ENCODE measurements at regions not wholly inside any gene's neighbourhood (a gene's known extent, or its start where the extent isn't known, plus 50 kb on each side); places are given as distances from the start of the nearest gene placed in this dataset.

GRCh38 chr15:27685644-27686043, 413.5 kb downstream of the OCA2 start:
- ATAC-seq (no peak), DNase-seq (ENCODE audit: low spot score) (no peak), FAIRE-seq (no peak)
- BruUV-seq (replicated peaks), result no TSS peak
- 6% methylated on average over 6 of the region's 6 CpGs for WGBS (ENCODE audit: low lambda C conversion rate)
- Histone ChIP-seq H3K27me3 (ENCODE audit: control insufficient read depth in 1 of 2, insufficient read depth in 2 of 2, low read length in 2 of 2) (no peaks in the 10 kb centered on the region; a peak in 2 of 5 replicates), H2AFZ (ENCODE audit: low read length) (no peak overlapping the region), H3K9me3 (ENCODE audit: low read length) (no peaks in the 10 kb centered on the region), H3K79me2 (ENCODE audit: insufficient read depth, low read length) (no peaks in the 10 kb centered on the region), H3K9ac (ENCODE audit: insufficient read depth, low read depth, low read length) (no peak overlapping the region), H3K4me2 (ENCODE audit: low read depth, low read length) (no peak overlapping the region), H4K20me1 (ENCODE audit: insufficient read depth, low read length) (no peaks in the 10 kb centered on the region), H3K36me3 (replicated peaks in 1 of 2; ENCODE audit: control insufficient read depth in 1 of 2, insufficient read depth in 2 of 2, low read length in 2 of 2) (no peaks in the 10 kb centered on the region), H3K4me1 (ENCODE audit: insufficient read depth, low read length) (no peaks in the 10 kb centered on the region), H3K27ac (ENCODE audit: extremely low read length, insufficient read depth, low read length) (no peak overlapping the region), H3K4me3 (replicated peaks in 1 of 3; ENCODE audit: insufficient read depth in 1 of 3, low read depth in 2 of 3, low read length in 3 of 3) (no peak overlapping the region)
- intact Hi-C loops (cut with micrococcal nuclease; ENCODE audit: unreplicated experiment) (no loop called here), in situ Hi-C loops (cut with HindIII; ENCODE audit: extremely low pct_ligation_motif_present, low pct_unique_long_range_greater_than_20kb) (no loop called here)
- TF ChIP-seq ZNF121 (CRISPR knock-in tag; IDR thresholded peaks at IDR 0.05), result no peak
- TF ChIP-seq SCMH1 (CRISPR knock-in tag; IDR thresholded peaks at IDR 0.05; ENCODE audit: borderline replicate concordance), result no peak
- TF ChIP-seq CBX2 (IDR thresholded peaks at IDR 0.05; ENCODE audit: low read depth, low read length), result no peak
- no peak for TF ChIP-seq CBX2 (CRISPR knock-in tag; IDR thresholded peaks at IDR 0.05; ENCODE audit: low read depth)
- TF ChIP-seq TP53 (CRISPR knock-in tag; conservative IDR thresholded peaks at IDR 0.05), result no peak
- TF ChIP-seq SMARCE1 (IDR thresholded peaks at IDR 0.05; ENCODE audit: borderline replicate concordance), result no peak
- no peak for TF ChIP-seq ZUFSP (CRISPR knock-in tag; IDR thresholded peaks at IDR 0.05; ENCODE audit: borderline replicate concordance)
- no peak for TF ChIP-seq SNAPC2 (CRISPR knock-in tag; IDR thresholded peaks at IDR 0.05)
- TF ChIP-seq BATF2 (CRISPR knock-in tag; IDR thresholded peaks at IDR 0.05), result no peak
- TF ChIP-seq SP4 (CRISPR knock-in tag; IDR thresholded peaks at IDR 0.05), result no peak
- CTCF ChIA-PET (ENCODE audit: low intra/inter-chr PET ratio, low total read pairs), result no interaction called here
- POLR2A ChIA-PET, result no interaction called here

Measured in HepG2 (cell line).